ENCODE measurements at regions not wholly inside any gene's neighbourhood (a gene's known extent, or its start where the extent isn't known, plus 50 kb on each side); places are given as distances from the start of the nearest gene placed in this dataset.
A peak's percentile ranks its signal among the peaks of the same experiment; 100 is the strongest.
"Not testable (repeated sequence)": the region's sequence is repeated elsewhere in the genome, so short reads cannot be mapped to it uniquely, and the experiment has no call there.

- no peak for DNase-seq
Measured at GRCh38 chr7:26065652-26066051, 86.3 kb upstream of the NFE2L3 start.

DNA sequence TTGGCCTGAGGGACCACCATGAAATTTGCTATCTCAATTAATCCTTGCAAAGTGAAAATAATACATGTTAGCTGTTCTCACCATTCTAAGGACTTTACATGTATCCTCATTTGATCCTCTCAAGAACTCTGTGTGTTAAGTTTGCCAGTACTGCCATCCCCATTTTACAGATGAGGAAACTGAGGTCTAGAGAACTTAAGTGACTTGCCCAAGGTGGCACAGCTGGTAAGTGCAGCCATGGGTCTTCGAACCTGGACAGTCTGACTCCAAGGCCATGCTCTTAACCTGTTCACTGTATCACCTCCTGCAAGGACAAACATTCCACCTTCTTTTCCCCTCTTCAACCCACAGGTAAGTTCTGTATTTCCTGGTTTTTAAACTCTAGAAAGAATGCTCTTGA is 85.3 kb upstream of the NFE2L3 start:
- no peak for DNase-seq

- DNase-seq = no peak
Measured at GRCh38 chr7:26070290-26070689, 81.7 kb upstream of the NFE2L3 start.

DNA sequence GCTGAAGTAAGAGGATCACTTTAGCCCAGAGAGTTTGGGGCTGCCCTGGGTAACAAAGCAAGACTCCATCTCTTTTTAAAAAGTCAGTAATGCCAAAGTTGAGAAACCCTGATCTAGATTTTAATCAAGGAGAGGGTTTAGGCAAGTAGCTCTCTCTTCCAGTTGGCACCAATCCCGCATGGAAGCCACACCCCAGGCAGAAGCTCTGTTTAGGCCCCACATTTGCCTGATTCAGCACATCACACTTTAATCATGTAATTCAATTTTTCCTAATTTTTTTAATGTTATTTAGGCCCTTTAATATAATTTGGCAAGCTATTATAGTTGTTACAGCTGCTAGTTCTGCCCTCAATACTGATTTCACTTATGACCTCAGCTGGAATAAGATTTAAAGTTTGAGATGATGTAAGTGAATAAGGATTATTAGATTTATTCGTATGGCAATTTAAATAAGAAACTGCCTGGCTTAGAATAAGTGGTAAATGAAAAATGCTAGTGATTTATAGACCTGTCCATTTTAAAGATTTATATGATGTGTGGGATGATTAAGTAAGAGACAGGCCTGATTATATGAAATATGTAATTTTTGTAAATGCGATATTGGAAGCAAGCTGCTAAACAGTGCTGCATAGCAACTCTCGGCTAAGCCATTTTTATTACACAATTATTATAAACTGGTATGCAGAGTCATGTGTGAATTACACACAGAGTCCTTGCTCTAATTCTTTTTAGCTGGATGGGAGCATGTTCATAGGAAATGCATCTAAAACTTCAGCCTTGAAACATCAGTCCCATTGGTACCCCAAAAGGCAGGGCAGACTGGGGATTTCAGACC is 80.2 kb upstream of the NFE2L3 start:
- DNase-seq = no peak

- DNase-seq = no peak
Measured at GRCh38 chr7:26073041-26073440, 79.0 kb upstream of the NFE2L3 start.

DNA sequence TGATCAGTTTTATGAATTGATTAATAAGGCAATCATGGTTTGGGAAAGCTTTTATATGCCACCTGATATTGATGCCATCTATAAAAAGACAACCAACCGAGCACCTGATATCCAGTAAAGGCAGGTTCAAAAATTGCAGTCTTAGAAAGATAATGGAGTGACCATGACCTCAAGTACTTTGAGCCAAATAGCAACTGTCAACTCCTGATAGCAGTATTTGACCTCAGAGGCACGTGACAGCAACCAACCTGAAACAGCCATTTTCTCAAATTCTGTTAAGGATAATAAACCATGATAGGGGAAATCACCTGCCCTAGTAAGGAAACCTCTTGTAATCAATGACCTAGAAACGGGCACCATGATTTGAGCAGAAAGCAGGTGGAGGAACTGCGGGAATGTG is 77.1 kb upstream of the NFE2L3 start:
- no peak for DNase-seq

- DNase-seq = no peak
Measured at GRCh38 chr7:26076691-26077090, 75.3 kb upstream of the NFE2L3 start.

DNA sequence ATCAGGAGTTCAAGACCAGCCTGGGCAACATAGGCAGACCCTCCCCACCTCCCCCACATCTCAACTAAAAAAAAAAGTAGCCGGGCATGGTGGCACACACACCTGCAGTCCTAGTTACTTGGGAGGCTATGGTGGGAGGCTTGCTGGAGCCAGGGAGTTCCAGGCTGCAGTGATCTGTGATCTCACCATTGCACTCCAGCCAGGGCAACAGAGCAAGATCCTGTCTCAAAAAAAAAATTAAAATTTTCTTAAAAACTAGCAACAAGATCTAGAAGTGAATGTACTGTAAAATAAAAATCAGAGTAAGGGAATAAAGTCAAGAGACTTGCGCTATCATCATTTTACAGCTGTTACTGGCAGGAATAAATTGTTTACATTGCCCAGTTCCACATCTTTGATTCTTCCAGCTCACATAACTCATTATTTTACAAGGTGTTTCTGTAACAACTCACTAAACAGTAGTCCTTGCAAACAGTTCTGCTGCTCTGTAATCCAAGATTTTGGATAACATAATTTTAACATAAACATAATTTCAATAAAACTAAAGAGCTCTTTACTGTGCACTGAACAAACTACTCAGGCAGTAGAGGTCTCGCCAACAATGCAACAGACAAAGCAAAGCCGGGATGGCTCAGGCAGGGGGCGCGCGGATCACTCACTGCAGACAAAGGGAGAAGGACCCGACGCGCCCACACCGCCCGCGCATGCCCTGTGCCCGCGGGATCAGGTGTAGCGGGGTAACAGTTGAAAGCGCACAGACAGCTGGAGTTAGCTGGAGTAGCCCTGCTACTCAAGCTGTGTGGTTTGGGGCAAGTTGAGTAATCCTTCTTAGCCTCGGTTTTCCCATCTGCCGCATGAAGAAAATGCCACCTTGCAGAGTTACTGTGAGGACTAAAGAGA is 73.3 kb upstream of the NFE2L3 start:
- DNase-seq = peak; percentile 85

DNA sequence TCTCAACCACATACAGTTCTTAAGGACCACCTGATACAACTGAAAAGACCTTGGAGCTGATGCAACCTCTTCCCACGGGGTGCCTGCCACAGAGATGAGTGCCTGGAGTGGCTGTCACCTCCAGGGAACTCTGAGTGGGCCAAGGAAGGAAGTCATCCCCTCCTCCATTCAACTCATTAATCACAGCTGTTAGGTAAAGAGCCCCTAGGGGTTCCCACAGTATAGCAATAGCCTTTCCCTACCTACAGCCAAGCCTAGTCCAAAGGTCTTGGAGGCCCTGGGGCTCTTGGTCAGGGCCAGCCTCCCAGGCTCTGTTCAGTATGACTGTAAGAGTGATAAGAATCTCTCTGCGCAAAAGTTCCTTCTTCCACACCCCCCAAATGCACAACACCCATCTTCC is 70.4 kb upstream of the NFE2L3 start:
- no peak for DNase-seq

- no peak for DNase-seq
Measured at GRCh38 chr7:26083113-26083512, 68.9 kb upstream of the NFE2L3 start.

DNA sequence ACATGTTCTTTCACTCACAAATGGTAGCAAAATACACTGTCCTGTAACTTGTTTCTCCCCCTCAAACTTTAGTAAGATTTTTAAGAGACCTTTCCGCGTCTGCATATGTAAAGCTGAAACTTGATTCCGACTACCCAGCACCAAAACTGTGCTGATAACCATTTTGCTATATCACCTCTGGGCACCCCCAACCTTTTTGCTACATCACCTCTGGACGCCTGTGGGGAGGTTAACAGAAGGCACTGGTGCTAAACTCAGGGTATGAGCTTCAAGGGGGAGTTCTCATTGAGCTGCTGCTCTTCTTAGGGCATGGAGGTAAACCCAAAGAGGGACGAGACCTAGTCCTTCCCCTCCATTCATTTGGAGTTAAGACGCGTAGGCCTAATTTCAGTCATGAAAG is 67.6 kb upstream of the NFE2L3 start:
- DNase-seq = no peak

DNA sequence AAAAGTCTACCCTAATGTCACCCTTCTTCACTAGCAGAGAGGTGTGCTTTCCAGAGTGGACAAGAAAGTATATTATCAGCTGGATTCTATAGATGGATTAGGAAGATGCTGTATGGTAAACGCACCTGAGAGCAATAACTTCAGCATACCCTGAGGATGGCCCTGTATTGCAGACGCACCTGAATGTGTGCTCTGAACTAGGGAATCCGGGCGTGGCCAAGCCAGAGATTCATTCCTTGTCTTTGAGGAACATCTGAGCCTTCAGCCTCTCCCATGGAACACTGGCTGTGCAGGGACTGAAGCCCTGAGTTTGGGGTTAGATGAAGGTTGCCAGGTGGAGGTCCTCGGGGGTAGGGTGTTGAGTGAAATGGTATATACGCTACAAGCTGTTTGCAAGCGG is 66.2 kb upstream of the NFE2L3 start:
- no peak for DNase-seq

GRCh38 chr7:26087321-26088091 is 64.5 kb upstream of the NFE2L3 start:
- no peak for DNase-seq

DNA sequence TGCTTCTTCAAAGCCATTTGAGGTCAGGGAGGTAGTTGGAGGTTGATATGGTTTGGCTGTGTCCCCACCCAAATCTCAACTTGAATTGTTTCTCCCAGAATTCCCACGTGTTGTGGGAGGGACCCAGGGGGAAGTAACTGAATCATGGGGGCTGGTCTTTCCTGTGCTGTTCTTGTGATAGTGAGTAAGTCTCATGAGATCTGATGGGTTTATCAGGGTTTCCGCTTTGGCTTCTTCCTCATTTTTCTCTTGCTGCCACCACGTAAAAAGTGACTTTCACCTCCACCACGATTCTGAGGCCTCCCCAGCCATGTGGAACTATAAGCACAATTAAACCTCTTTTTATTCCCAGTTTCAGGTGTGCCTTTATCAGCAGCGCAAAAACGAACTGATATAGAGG is 62.5 kb upstream of the NFE2L3 start:
- DNase-seq = not testable (repeated sequence)

- no peak for DNase-seq
Measured at GRCh38 chr7:26090927-26091519, 61.0 kb upstream of the NFE2L3 start.

DNA sequence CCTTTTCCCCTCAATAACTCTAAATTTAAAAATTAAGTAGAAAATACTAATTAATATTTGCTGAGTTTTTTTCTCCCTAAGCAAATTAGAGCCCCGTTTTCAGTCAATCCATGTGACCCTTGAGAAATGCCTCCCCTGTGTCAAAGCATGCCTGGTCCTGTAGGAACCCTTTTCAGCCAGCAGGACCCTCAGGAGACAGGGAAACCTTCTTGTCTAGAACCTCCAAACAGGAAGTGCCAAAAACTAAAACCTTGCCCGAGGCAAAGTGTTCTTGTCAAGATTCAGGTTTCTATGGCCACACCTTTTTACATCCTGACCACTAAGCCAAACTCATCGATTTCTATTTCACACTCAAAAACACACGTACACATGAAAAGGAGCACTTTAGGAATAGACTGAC is 60.1 kb upstream of the NFE2L3 start:
- no peak for DNase-seq

DNA sequence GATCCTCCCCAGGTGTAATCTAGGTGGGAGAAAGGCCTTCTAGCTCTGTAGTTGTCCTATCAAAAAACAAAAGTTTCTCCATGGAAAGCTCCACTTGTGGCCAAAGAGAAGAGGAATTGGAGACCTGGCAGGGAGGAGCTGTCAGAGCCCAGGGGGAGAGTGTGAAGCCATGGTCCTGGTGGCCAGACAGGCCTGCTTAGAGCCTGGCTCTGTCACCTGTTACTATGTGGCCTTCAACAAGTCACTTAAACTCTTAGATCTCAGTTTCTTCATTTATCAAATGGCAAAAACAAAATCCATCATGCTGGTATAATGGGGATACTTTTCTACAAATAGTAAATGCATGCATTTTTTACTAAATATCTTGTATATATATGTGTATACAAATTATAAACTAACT is 59.0 kb upstream of the NFE2L3 start:
- DNase-seq = no peak

DNA sequence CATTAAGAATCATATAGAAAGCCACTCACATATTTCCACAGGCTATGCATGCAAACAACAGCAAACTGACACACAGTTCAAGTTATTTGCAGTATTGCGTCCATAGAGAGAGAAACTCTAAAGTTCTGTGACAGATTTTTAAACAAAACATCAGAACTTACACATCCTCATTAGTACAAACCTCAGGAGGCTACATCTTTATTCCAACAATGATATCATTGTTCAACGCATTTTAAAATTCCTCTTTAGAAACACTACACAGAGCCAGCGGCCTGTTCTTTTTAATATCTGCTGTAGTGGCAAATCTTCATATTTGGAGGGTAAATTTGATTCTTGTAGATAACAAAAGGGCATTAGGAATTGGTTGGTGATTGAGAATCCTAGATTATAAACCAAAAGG is 55.9 kb upstream of the NFE2L3 start:
- no peak for DNase-seq

DNA sequence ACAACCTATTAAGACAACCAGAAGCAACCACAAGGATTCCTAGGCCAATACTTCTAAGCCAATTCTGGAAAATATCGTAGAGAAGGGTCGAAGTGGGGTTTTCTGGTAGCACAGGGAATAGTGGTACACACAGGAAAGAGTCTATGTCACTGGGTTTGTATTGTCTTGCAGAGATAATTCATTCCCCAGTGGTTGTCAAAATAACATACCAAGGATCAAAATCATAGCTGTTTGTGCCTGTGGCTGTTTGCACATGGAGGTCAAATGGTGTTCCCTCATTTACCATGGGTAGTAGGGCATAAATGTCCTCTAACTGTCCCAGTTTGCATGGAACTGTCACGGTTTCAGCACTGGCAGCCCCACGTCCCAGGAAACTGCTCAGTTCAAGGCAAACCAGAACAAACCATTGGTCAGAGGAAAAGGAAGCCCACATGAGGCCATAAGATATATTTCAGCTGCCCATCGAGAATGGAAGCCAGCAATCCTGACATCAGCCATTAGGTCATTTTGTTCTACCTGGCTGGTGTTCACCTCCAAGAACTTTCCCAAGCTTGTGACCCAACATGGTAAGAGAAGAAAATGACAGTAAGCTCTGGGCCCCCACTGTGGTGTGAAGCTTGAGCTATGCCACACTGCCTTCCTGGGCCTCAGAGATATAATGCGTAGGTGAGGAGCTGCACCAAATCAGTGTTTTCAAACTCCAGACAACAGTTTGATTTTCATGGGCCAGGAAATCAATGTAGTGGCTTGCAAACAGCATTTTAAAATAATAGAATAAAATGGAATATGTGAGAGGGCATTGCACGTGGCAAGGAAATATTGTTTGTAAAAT is 53.9 kb upstream of the NFE2L3 start:
- no peak for DNase-seq

- no peak for DNase-seq
Measured at GRCh38 chr7:26099236-26099635, 52.8 kb upstream of the NFE2L3 start.

DNA sequence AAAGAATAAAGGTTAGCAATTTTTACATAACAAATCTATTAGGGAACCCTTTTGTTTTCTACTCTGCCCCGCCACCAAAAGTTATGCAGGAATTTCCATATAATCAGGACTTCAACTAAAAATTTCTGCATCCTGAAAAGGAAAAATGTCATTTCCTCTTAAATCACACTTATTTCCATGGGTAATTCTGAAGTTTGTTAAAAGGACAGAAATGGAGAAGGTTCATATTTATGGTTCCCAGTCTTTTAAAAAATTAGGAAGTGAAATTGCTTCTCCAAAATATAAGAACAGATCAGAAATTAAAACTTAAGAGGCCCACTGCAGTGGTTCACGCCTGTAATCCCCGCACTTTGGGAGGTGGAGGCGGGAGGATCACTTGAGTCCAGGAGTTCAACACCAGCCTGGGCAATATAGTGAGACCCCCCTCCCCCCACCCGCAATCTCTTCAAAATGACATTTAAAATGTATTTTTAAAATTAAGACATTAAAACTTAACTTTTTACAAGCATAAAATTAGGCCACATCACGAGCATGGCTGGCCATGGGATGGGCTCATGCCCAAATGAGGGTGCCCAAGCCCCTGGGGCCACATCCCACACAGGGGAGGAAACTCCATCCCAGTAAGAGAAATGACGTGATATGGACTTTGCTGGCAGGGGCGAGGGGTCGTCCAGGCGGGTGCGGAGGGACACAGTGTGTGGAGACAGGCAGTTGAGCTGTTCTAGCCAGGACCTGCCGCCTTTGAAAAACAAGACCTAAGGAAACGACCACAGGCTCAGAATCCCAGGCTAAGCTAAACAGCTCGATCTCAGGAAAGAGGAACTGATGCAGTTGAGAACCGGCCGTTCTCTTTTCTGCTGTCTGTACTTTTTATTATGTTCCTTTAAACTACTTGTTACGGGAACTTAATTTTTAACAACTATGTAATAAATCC is 51.3 kb upstream of the NFE2L3 start:
- no peak for DNase-seq
